ENCODE measurements at regions not wholly inside any gene's neighbourhood (a gene's known extent, or its start where the extent isn't known, plus 50 kb on each side); places are given as distances from the start of the nearest gene placed in this dataset.

DNA sequence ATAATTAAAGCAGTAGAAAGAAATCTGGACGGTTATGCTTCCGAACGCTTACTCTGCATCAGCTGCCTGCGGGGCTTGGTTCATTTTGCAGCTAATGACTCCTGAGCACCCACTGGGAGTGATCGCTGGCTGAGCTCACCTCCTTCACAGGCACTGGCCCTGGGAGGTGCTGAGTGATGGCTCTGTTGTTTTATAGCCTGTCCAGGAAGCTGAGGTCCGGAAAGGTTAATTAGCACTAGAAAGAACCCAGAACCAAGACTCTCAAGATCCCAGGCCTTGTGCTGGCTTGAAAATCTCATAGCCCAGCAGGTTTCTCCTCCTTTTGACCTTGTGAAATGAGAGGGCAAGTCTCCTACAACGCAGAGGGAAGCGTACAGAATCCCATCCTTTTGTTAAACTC is 226.2 kb downstream of the AJAP1 start:
- no peak for DNase-seq (ENCODE audit: low read depth in 2 of 2)

DNA sequence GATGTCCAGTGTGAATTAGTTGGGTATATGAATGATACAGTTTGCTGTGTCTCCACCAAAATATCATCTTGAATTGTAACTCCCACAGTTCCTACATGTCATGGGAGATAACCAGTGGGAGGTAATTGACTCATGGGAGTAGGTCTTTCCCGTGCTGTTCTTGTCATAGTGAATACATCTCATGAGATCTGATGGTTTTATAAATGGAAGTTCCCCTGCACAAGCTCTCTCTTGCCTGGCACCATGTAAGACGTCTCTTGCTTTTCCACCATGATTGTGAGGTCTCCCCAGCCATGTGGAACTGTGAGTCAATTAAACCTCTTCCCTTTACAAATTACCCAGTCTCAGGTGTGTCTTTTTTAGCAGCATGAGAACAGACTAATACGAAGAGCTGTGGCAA is 223.0 kb downstream of the AJAP1 start:
- DNase-seq (ENCODE audit: low read depth in 2 of 2), result no peak

DNA sequence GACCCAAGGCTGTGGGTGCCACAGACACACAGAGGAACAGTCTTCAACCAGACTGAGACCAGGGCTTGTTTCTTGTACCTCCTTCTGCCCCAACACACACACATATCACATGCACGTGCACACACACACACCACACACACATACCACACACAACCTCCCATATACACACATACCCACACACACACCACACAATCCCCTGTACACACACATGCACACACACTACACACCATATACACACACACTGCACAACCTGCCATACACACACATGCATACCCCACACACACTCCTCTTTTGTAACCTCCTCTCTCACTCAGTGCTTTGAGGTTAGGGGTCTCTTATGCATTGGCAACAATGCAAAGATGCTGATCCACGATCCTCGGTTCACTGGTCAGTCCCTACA is 217.0 kb downstream of the AJAP1 start:
- DNase-seq (ENCODE audit: low read depth in 2 of 2), result no peak

DNA sequence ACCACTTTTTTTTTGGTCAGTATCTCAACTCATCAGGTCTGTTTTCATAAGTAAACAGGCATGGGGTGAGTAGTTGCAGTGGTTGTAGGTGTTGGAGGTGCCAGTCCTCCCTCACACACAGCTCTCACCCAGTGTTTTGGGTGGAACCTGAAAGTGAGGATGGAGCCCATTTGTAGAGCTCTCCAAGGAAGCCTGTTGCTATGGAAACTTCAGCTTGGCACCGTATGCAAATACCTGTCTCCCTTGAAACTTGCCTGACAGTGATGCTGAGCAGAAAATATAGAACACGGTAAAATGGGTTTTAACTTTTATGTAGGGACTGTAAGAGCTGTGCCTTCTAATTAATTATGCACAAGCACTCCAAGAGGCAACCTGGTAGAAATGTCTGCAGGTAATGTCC is 214.1 kb downstream of the AJAP1 start:
- no peak for DNase-seq (ENCODE audit: low read depth in 2 of 2)

DNA sequence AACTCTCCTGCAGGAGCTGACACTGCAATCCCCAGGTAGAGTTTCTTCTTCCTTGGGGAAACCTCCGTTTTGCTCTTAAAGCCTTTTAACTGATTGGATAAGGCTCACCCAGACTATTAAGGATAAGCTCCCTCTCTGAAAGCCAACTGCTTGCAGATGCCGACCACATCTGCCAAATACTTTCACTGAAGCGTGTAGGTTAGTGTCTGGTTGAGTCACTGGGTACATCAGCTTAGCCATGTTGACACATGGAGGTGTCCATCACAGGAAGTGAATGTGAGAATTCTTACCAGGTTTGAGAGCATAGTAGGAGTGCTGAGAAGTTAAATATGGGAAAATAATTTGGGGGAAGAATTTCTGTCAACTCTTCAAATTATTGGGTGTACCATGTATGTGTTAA is 202.0 kb downstream of the AJAP1 start:
- no peak for DNase-seq (ENCODE audit: low read depth in 2 of 2)

DNA sequence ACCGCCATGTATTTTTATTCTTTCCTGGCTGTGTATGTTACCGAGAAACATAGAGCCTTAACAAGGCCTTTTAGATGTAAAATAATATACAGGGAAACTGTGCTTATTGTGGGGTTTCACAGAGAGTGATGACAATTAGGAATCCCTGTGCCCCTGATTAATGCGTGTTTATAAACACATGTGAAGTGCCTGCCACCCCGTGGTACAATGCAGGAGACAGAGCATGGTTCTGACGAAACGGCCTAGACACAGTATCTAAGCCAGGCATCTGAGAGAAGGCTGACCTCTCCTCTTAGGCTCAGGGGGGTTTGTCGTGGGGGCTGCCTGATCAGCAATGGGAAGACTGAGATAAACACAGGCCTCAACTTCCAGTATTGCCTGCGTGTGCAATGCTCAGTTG is 200.0 kb downstream of the AJAP1 start:
- no peak for DNase-seq (ENCODE audit: low read depth in 2 of 2)

DNA sequence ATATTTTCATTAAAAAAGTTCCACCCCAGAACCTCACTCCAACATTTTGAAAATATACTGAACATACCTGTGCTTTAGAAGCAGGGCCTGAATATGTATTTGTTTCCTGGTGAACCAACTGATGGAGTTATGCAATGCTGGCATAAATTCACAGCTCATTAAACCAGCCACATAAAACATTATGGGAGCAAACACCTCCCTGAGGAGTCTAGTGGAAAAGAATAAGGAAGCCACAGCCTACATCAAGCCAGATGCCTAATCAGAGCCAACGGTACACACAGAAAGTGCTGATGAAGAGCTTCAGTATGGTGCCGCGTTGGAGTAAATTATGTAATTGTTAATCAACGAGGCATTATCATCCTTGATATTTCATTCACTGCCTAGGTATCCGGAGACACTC is 199.5 kb downstream of the AJAP1 start:
- DNase-seq (ENCODE audit: low read depth in 2 of 2), result no peak

DNA sequence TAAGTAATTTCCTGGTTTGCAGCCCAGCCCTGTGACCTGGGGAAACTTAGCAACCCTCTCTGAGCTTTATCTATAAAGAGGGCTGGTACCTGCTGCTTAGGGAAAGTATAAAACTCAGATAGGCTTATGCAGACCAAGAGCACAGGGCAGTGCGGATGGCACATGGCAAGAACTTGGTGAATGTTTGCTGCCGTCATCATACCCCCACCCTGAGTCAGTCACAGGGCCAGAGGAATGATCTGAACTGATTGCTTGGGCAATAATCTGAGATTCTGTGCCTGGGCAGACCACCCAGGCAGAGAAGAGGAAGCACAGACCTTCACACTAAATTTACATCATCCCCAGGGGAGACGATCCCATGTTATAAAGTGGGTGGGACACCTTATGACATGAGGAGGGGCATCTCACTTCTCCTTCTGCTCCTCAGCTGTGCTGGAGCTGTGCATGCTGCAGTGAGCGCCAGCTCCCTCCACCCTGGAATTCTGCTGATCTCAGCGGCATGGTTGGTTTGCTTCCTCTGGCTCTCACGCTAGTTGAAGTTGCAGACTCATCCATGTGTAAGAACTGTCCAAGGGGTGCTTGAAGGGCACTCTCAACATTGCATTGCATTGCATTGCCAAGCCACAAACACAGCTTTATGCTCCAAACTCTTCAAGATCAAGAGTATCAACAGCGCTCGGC is 197.1 kb downstream of the AJAP1 start:
- DNase-seq (ENCODE audit: low read depth in 2 of 2), result no peak

DNA sequence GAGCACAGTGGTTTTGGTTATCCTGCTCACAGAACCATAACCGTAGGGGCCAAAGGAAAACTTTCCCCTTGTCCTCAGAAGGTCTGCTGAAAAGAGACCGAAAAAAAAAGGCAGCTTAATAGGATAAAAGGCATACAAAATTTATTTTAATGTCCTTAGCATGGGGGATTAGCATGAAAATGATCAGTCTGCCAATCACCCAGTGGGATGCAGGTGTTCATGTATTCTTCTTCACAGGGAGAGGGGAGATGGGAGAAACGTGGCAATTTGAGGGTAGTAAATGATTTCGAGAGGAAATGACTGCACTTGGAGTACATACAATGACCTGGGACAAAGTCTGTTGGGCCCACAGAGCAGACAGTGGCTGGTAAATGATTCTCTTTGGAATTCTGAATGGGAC is 194.0 kb downstream of the AJAP1 start:
- no peak for DNase-seq (ENCODE audit: low read depth in 2 of 2)

DNA sequence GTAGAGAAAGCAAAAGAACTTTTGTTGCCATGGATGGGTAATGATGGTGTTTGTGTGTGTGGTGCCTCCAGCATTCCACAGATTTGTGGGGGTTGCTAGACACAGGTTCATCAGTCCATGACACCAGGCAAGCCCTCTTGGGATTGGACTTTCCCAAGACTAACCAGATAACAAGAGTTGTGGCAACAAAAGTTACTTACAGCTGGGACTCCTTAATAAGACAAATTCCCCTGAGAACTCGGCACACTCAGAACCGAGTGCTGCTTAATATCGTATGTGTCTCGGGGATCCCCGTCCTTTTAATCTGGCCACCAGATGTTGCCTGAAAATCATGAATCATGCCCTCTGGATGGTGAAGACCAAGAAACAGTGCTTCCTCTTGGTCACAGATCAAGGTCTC is 193.3 kb downstream of the AJAP1 start:
- no peak for DNase-seq (ENCODE audit: low read depth in 2 of 2)
